Small intestine (tissue), 7 donors: ENCODE measurements at regions not wholly inside any gene's neighbourhood (a gene's known extent, or its start where the extent isn't known, plus 50 kb on each side); places are given as distances from the start of the nearest gene placed in this dataset.

Experiments used
- DNase-seq, 2 donors: peaks; one replicate each; pipeline versions ENCODE4 v3.0.0 to v3.0.0-alpha.2; 2013
- FAIRE-seq: peaks from 2 replicates; lab custom pipeline; 2012; peaks lifted over from hg19 to GRCh38; lab: Jason Lieb, UNC
- H3K27ac ChIP-seq, 3 donors: one replicate each; pipeline ENCODE4 v1.5.1; 2013; ENCODE audit warnings: low read length in 2 of 3, mild to moderate bottlenecking in 2 of 3, control low read depth in 1 of 3, inconsistent platforms in 1 of 3, low read depth in 1 of 3, moderate library complexity in 1 of 3
- H3K27me3 ChIP-seq, 3 donors: one replicate each; pipeline ENCODE4 v1.6.1; 2013; ENCODE audit warnings: low read length in 3 of 3, inconsistent platforms in 1 of 3; ENCODE audit not compliant: control insufficient read depth in 3 of 3, insufficient read depth in 3 of 3
- H3K36me3 ChIP-seq, 3 donors: one replicate each; pipeline ENCODE4 v1.6.1; 2013; ENCODE audit warnings: low read length in 3 of 3, inconsistent platforms in 1 of 3, low read depth in 1 of 3, mild to moderate bottlenecking in 1 of 3, moderate library complexity in 1 of 3; ENCODE audit not compliant: control insufficient read depth in 3 of 3, insufficient read depth in 2 of 3
- H3K4me1 ChIP-seq, 3 donors: one replicate each; pipeline ENCODE4 v1.6.1; 2013; ENCODE audit warnings: low read length in 2 of 3, inconsistent platforms in 1 of 3, low read depth in 1 of 3, mild to moderate bottlenecking in 1 of 3, moderate library complexity in 1 of 3; ENCODE audit not compliant: control insufficient read depth in 3 of 3, insufficient read depth in 2 of 3
- H3K4me3 ChIP-seq, 3 donors: one replicate each; pipeline ENCODE4 v1.5.1; 2013; ENCODE audit warnings: low read length in 3 of 3, control low read depth in 1 of 3, inconsistent platforms in 1 of 3, low read depth in 1 of 3, mild to moderate bottlenecking in 1 of 3, moderate library complexity in 1 of 3
- H3K9me3 ChIP-seq, 2 donors: one replicate each; pipeline ENCODE4 v1.6.1; 2013; ENCODE audit warnings: low read depth in 1 of 2, low read length in 1 of 2; ENCODE audit not compliant: control insufficient read depth in 2 of 2, insufficient read depth in 1 of 2
- WGBS, 3 donors: extraction: QIAGEN DNeasy Blood & Tissue Kit; methylation state at CpG; one replicate each; pipeline ENCODE4 v1.1.7; 2013; 5-methylcytosine and 5-hydroxymethylcytosine counted together
- donor health status: healthy with polysubstance abuse.
- donor health status: control.
- donor health status: control.
- donor health status: Bipolar disorder and iron deficiency.
- donor health status: healthy.

- no peaks in the 10 kb centered on the region for H3K27me3 ChIP-seq
- FAIRE-seq (no peak), DNase-seq (no peak)
- peak overlapping the region in 1 of 3 donors; percentile 9 for H3K27ac ChIP-seq
- H3K36me3 ChIP-seq, result no peaks in the 10 kb centered on the region
- 62 to 86% (median 78%) methylated on average over 2 of the region's 2 CpGs for WGBS, 3 donors
- H3K4me1 ChIP-seq, result peaks cover 0 to 7% (median 0%) of the 10 kb centered on the region in 3 donors
- H3K9me3 ChIP-seq, result no peaks in the 10 kb centered on the region
- no peak overlapping the region for H3K4me3 ChIP-seq
Observed at GRCh38 chr6:146909376-146909775, 294.8 kb upstream of the STXBP5 start.

GRCh38 chr6:146909886-146910285 lies 294.3 kb upstream of the STXBP5 start:
- no peak overlapping the region for H3K27ac ChIP-seq
- H3K9me3 ChIP-seq, result no peaks in the 10 kb centered on the region
- H3K4me3 ChIP-seq, result no peak overlapping the region
- no peaks in the 10 kb centered on the region for H3K36me3 ChIP-seq
- FAIRE-seq (no peak), DNase-seq (no peak)
- peaks cover 0 to 12% (median 3%) of the 10 kb centered on the region in 3 donors for H3K4me1 ChIP-seq
- H3K27me3 ChIP-seq, result no peaks in the 10 kb centered on the region
- WGBS, 3 donors, result 66 to 86% (median 85%) methylated on average over 2 of the region's 2 CpGs

GRCh38 chr6:146910611-146911010 lies 293.6 kb upstream of the STXBP5 start:
- peaks cover 0 to 16% (median 4%) of the 10 kb centered on the region in 3 donors for H3K4me1 ChIP-seq
- FAIRE-seq (no peak), DNase-seq (no peak)
- no peak overlapping the region for H3K27ac ChIP-seq
- no peaks in the 10 kb centered on the region for H3K9me3 ChIP-seq
- 88 to 90% (median 89%) methylated on average over 2 of the region's 2 CpGs for WGBS, 3 donors
- no peak overlapping the region for H3K4me3 ChIP-seq
- no peaks in the 10 kb centered on the region for H3K27me3 ChIP-seq
- H3K36me3 ChIP-seq, result no peaks in the 10 kb centered on the region

- Histone ChIP-seq H3K4me3 (no peak overlapping the region), H3K27ac (no peak overlapping the region), H3K9me3 (no peaks in the 10 kb centered on the region), H3K27me3 (no peaks in the 10 kb centered on the region), H3K4me1 (peaks cover 0 to 21% (median 4%) of the 10 kb centered on the region in 3 donors), H3K36me3 (no peaks in the 10 kb centered on the region)
- FAIRE-seq (no peak), DNase-seq (no peak)
- 83 to 89% (median 85%) methylated on average over 4 of the region's 4 CpGs for WGBS, 3 donors
Observed at GRCh38 chr6:146911635-146912215, 292.5 kb upstream of the STXBP5 start.

GRCh38 chr6:146912730-146913685 lies 291.2 kb upstream of the STXBP5 start:
- Histone ChIP-seq H3K4me1 (peaks cover 0 to 21% (median 4%) of the 10 kb centered on the region in 3 donors), H3K4me3 (no peak overlapping the region), H3K9me3 (no peaks in the 10 kb centered on the region), H3K27ac (no peak overlapping the region), H3K36me3 (no peaks in the 10 kb centered on the region), H3K27me3 (no peaks in the 10 kb centered on the region)
- no peak for FAIRE-seq
- WGBS, 3 donors, result 77 to 80% (median 78%) methylated on average over 7 of the region's 7 CpGs
- DNase-seq, result no peak

- Histone ChIP-seq H3K4me3 (no peak overlapping the region), H3K36me3 (no peaks in the 10 kb centered on the region), H3K4me1 (peaks cover 0 to 21% (median 4%) of the 10 kb centered on the region in 3 donors), H3K9me3 (no peaks in the 10 kb centered on the region), H3K27ac (peak overlapping the region in 2 of 3 donors; percentile 70 to 74), H3K27me3 (no peaks in the 10 kb centered on the region)
- peak; percentile 14 to 62 for DNase-seq
- no peak for FAIRE-seq
- WGBS, 3 donors, result 40 to 61% (median 59%) methylated on average over 15 of the region's 15 CpGs
Observed at GRCh38 chr6:146913842-146914488, 290.3 kb upstream of the STXBP5 start.

GRCh38 chr6:146914489-146915483 lies 289.4 kb upstream of the STXBP5 start:
- H3K4me3 ChIP-seq, result no peak overlapping the region
- FAIRE-seq, result no peak

More at GRCh38 chr6:146914489-146915483, 289.4 kb upstream of the STXBP5 start:
- H3K27ac ChIP-seq, result peak overlapping the region in 2 of 3 donors; percentile 70 to 74
- no peaks in the 10 kb centered on the region for H3K9me3 ChIP-seq
- WGBS, 3 donors, result 56 to 60% (median 57%) methylated on average over 8 of the region's 8 CpGs
- DNase-seq, result peak; percentile 33 to 74
- H3K36me3 ChIP-seq, result no peaks in the 10 kb centered on the region
- no peaks in the 10 kb centered on the region for H3K27me3 ChIP-seq
- H3K4me1 ChIP-seq, result peaks cover 0 to 21% (median 4%) of the 10 kb centered on the region in 3 donors
